AG08395 (cell line): ENCODE measurements at regions not wholly inside any gene's neighbourhood (a gene's known extent, or its start where the extent isn't known, plus 50 kb on each side); places are given as distances from the start of the nearest gene placed in this dataset.
"Not testable (repeated sequence)": the region's sequence is repeated elsewhere in the genome, so short reads cannot be mapped to it uniquely, and the experiment has no call there.

ENCODE experiments used
- DNase-seq: peaks from one replicate; pipeline ENCODE4 v3.0.0; 2012; ENCODE audit warnings: mixed read lengths, low spot score

- not testable (repeated sequence) for DNase-seq
Measured at GRCh38 chr10:9138829-9139228, 1084.3 kb downstream of the GATA3 start.

GRCh38 chr10:9140373-9140772 lies 1085.9 kb downstream of the GATA3 start:
- DNase-seq = no peak

DNA sequence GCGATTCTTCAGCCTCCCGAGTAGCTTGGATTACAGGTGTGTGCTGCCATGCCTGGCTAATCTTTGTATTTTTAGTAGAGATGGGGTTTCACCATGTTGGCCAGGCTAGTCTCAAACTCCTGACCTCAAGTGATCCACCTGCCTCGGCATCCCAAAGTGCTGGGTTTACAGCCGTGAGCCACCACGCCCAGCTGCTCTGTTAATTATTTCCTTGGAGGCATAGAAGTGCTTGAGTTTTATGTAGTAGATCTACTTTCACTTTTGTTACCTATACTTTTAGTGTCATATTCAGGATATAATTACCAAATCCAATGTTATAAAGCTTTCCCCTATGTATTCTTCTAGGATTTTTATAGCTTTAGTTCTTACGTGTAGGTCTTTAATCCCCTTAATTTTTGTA lies 1093.0 kb downstream of the GATA3 start:
- no peak for DNase-seq

DNA sequence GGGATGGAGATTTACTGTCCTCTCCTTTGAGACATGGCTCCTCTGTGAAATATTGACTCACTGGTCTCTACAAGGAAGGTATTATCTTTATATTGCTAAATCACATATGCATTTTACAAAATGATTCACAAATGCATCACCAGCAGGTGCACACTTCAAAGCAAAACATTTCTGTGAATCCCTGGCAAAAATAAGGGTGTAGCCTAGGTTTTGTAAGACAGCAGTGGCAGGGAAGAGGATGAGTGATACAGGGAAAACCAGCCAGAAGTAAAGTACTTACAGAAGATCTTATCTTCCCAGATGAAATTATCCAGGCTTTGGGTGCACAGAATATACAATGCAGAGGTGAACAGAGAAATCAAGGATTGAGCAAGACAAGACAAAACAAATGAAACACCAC lies 1094.6 kb downstream of the GATA3 start:
- DNase-seq = no peak

GRCh38 chr10:9153057-9153456 lies 1098.6 kb downstream of the GATA3 start:
- DNase-seq = not testable (repeated sequence)

GRCh38 chr10:9157656-9158055 lies 1103.2 kb downstream of the GATA3 start:
- DNase-seq = no peak

DNA sequence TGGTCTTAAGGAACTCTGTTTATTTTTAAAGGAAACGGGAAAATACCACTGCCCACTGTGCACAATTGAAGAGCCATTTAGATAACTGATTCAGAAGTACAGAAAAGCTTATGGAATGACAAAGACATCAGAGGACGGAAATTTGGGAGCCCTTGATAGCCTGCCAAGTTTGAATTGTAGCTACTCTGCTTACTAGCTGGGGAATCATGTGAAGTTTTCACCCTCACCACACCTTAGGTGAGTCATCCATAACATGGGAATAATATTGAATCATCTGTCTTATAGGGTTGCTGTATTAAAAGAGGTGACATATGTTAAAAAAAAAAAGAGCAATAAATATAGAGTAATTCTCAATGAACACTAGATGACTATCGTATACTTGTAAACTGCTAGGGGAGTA lies 1104.2 kb downstream of the GATA3 start:
- no peak for DNase-seq

GRCh38 chr10:9160275-9160674 lies 1105.8 kb downstream of the GATA3 start:
- DNase-seq = no peak

DNA sequence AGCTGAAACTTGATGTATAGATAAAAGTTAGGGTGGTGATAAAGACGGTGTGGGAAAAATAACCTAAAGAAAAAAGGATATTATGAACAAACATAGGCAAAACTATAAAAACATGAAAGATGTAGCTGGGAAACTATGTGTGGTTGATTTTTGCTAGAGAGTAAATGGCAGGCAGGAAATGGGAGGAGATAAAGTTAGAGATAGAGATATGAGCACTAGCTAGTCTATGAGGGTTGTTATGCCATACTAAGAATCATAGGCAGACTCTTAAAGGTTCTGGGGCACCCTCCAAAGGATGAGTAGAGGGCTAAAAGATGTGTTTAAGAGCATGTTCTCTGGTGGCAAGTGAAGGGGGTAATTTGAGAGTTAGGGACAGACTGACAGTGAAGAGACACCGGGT lies 1109.2 kb downstream of the GATA3 start:
- DNase-seq = no peak

GRCh38 chr10:9166770-9167169 lies 1112.3 kb downstream of the GATA3 start:
- no peak for DNase-seq

GRCh38 chr10:9172276-9172675 lies 1117.8 kb downstream of the GATA3 start:
- no peak for DNase-seq

DNA sequence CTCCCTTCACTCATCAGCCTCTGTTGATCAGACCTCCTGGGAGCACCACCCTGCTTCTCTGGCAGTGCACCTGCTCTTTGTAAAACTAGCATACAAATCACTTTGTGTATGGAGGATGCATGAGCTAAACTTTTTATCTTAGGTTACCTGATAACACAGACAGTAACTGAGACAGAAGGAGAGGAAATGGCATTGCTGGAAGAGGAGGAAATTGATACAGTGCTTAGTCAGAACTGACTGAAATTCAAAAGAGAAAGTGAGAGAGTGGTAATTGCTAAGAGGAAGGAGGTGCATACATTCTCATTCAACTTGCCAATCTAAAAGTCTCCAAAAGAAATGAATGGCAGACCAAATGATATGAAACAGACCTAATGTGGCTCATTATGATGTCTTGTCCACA lies 1120.7 kb downstream of the GATA3 start:
- DNase-seq = no peak

GRCh38 chr10:9183197-9183880 lies 1128.9 kb downstream of the GATA3 start:
- not testable (repeated sequence) for DNase-seq

DNA sequence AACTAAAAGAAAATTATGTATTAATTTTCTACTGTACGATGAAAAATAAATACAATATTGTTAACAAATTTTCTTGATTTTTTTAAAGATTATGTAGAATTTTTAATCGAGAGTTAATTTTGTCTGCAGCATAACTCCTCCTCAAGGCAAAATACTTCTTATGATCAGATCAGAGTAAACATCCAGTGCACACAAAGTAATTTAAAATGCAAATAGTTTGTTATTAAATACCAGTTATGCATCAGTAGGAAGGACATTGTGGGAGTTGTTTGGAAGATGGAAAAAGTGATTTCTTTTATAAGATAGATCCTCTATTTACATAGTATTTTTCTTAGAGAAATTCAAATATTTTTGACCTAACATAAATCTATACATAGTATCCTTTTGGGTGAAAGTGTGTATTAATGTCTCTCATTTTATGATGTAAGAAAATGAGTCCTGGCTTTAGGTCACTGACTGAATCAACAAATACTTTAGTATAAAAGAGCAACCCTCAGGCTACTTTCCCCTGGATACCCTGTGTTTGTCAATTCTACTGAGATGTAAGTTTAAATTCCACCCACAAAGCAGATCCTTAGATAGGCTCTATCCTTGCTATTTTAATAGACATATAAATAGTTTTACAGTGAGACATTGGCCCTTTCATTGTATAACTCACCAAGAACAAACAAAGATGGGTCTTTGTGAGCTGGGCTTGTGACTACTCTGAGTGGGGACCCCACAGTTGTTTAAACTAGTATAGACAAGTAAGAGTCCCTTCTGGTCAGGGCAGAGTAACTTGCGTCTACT lies 1133.7 kb downstream of the GATA3 start:
- no peak for DNase-seq

DNA sequence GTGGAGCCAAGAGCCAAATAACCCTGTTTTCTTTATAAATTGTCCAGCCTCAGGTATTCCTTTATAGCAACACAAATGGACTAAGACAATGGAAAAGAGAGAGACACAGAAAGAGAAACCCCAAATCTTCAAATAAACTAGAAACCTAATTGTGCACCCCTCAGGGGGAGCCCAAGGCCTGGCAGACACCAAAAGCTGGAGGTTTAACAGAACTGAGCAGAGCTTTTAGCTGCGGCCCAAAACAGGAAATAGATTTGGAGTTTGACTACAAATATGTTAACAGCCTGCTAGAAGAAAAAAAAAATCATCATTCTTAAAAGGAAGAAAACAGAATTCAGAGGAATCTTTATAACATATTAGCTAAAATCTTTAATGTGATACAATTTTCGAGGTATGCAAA lies 1135.0 kb downstream of the GATA3 start:
- no peak for DNase-seq

DNA sequence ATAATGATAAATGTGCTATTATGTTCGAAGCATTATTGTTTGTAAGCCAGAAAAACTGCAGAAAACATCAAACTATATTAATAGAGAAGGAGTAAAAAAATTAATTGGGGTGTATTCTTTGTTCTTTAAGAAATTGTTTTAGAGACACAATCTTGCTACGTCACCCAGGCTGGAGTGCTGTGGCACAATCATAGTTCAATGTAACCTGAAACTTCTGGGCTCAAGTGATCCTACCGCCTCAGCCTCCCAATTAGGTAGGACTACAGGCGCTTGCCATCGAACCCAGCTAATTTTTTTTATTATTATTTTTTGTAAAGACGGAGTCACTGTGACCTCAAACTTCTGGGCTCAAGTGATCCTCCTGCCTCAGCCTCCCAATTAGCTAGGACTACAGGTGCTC lies 1138.6 kb downstream of the GATA3 start:
- DNase-seq = no peak

DNA sequence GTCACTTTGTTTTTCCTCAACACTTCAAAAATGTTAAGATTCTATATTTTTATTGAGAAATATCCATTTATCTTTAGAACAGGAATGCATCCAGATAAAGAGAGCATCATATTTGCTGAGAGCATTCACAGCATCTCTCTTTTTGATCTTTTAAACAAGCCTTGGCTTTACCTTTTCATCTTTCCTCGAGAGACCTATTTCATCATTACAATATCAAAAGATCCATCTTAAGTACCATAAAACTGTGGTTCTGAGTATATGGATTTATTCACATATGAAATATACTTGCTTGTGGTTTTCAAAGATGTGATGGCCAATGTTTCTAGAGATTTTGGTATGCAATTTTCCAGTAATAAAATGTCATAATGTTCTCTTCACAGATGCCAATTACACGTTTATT lies 1140.9 kb downstream of the GATA3 start:
- no peak for DNase-seq

DNA sequence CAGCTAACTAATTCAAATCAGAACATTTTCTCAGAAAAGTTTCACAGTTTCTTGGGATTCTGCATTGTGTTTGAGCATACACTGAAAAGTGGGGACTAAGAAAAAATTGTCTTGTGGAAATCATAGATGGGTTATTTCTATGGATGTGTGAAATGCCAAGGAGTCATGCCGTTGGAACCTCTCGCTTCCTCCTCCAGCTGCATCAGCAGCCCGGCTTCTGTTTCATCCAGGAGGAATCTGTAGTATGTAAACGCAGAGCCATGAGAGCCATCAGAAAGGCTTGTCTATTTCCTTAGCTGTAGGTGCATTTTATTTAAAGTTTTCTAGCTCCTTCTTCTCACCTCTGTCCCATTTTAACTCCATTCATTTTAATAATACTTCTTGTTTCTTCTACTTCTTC lies 1144.1 kb downstream of the GATA3 start:
- peak; percentile 69 for DNase-seq

DNA sequence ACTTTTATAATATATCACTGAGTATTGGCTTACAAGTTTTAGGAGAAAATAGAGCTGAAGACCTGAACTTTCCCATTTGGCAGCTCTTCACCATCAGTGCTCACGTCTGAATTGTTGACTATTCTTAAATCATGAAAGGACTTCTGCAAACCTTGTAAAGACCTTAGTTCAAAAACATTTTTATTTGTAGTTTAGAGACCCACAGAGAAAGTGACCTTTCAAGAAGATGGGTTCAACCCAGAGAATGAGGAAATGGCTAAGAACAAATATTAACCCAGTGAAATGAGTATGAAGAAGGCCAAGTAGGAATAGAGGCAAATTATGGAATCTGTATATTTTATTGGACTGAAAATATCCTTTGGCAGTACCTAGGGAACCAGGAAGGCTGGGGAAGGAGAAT lies 1151.1 kb downstream of the GATA3 start:
- no peak for DNase-seq

DNA sequence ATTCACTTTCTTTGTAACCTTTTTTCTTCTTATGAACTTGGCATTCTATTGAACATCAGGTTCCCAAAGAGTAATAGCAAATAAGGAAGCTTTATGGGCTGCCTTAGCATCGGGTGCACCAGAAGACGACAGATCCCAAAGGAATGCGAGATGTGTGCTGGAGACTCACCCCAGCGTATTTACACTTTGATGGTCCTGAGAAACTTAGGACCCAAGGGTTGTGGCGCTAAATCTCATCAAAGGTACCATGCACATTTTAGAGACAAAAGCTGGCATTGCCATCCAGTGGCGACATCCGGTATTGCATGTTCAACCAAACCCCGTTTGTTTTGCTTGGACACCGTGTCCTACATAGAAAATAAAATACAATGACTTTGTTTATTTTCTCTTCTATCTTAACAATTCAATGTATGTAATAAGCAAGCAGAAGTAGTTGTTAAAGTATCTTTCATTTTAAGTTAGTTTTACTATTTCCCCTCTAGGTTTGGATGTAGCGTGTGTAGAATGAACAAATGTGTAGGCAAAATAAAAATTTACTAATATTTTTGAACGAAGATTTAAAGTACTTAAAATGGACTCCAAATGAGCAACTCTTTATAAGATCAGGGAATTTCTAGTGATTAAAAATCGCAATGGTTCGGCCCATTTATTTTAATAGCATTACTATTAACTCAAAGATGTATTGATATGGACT lies 1154.8 kb downstream of the GATA3 start:
- DNase-seq = peak; percentile 63

DNA sequence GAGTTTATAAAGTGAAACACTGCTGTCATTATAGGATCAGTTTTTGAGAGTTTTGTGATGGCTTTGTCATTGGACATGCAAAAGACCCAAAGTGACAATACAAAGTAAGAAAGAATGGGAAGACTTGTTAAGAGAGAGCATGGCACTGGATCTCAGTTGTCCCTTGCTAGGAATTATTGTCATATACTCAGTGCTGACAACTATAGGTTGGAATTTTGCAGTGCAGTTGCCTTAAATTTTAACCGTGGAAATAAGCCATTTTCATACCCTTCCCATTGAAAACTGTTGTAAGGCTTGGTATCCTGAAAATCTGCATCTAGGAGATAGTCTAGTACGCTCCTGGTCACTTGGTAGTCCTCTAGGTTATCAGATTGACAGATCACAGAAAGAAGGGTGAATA lies 1156.7 kb downstream of the GATA3 start:
- no peak for DNase-seq

DNA sequence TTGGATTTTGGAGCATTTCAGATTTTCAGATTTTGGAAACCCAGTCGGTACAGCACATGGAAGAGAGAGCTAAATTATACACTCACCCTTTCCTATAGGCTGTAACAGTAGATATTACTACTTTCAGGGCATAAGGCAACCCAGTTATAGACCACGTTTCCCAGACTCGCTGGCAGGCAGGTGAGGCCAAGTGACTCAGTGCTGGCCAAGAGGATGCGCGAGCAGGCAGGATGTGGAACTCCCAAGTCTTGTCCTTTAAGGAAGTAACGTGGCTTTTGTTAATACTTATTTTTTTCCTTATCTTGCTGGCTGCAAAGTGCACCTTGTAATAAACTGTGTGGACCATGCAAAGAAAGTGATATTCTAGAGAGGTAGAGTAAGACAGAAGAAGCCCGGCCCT lies 1160.1 kb downstream of the GATA3 start:
- DNase-seq = no peak

DNA sequence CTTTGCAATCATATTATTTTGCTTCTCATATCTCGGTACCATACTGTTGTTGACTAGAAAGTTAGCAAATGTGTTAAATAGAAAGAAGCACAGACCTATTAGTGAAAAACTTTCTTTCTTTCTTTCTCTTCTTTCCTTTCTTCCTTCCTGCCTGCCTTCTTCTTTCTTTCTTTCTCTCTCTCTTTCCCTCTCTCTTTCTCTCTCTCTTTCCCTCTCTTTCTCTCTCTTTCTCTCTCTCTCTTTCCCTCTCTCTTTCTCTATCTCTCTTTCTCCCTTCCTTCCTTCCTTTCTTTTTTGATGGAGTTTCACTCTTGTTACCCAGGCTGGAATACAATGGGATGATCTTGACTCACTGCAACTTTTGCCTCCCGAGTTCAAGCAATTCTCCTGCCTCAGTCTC lies 1160.6 kb downstream of the GATA3 start:
- no peak for DNase-seq
